HCT116 (cell line): ENCODE measurements at regions not wholly inside any gene's neighbourhood (a gene's known extent, or its start where the extent isn't known, plus 50 kb on each side); places are given as distances from the start of the nearest gene placed in this dataset.
"Not testable (repeated sequence)": the region's sequence is repeated elsewhere in the genome, so short reads cannot be mapped to it uniquely, and the experiment has no call there.

ENCODE experiments used
- ATAC-seq: fragments of 200-7000 bp; cut with Tn5 transposase; 2 replicates; pipeline ENCODE4 v1.9.1; 2020; ENCODE audit warnings: mild to moderate bottlenecking, moderate library complexity
- BruUV-seq: library from RNA; stranded (reverse); fragments of 400-500 nt; replicated peaks from 2 replicates; lab custom pipeline; 2021; lab: Mats Ljungman, UMichigan
- CTCF ChIA-PET: fragments of 300-600 bp; sonication (Branson Sonifier 250); formaldehyde crosslinking; loops from one replicate; lab custom pipeline; 2021; ENCODE audit warnings: antibody characterized with exemption; lab: Charles Lee
- POLR2A ChIA-PET: fragments of 300-600, 350-600 bp; sonication (Branson Sonifier 250); formaldehyde crosslinking; loops from one replicate; lab custom pipeline; 2021; ENCODE audit warnings: antibody characterized with exemption; lab: Charles Lee
- RAD21 ChIA-PET, 2 experiments: fragments of 300-600 bp; sonication (Branson Sonifier 250); formaldehyde crosslinking; loops; one replicate each; lab custom pipeline; 2023; ENCODE audit warnings: low total read pairs in 2 of 2; ENCODE audit not compliant: uncharacterized antibody in 2 of 2, unreplicated experiment in 2 of 2, low non-redundant PET in 1 of 2; lab: Charles Lee
- DNase-seq: peaks from one replicate; pipeline ENCODE4 v3.0.0-alpha.2; 2010; ENCODE audit warnings: low read depth, low spot score
- H2AFZ ChIP-seq: fragments of 200-600 bp; shearing (Covaris generic), sonication (generic); 2 replicates; pipeline ENCODE4 v1.6.1; 2017; ENCODE audit warnings: low read depth, mixed run types, mixed read lengths, antibody characterized with exemption, low read length; ENCODE audit not compliant: poor library complexity, severe bottlenecking
- H3K27ac ChIP-seq: 2 replicates; pipeline ENCODE4 v1.5.1; 2012; ENCODE audit warnings: low read depth, low read length
- H3K27me3 ChIP-seq: fragments of 200-600 bp; sonication (generic); 2 replicates; pipeline ENCODE4 v1.6.1; 2016; ENCODE audit warnings: mixed run types, low read length, mixed read lengths; ENCODE audit not compliant: insufficient read depth
- H3K36me3 ChIP-seq, 2 experiments: fragments of 200-500 bp in 1 of 2; fragments of 200-600 bp in 1 of 2; sonication (Bioruptor generic) in 1 of 2; sonication (generic) in 1 of 2; 2 replicates each; pipeline versions ENCODE4 v1.5.1 to v1.6.1; 2014 to 2016; ENCODE audit warnings: low read length in 2 of 2, inconsistent platforms in 1 of 2, mixed read lengths in 1 of 2, mixed run types in 1 of 2; ENCODE audit not compliant: insufficient read depth in 2 of 2, control insufficient read depth in 1 of 2
- H3K4me1 ChIP-seq, 2 experiments: fragments of 200-600 bp in 1 of 2; sonication (generic) in 1 of 2; 2 replicates each; pipeline versions ENCODE4 v1.5.1 to v1.6.1; 2012 to 2017; ENCODE audit warnings: low read length in 2 of 2, inconsistent platforms in 1 of 2, mild to moderate bottlenecking in 1 of 2, mixed read lengths in 1 of 2, mixed run types in 1 of 2, moderate library complexity in 1 of 2; ENCODE audit not compliant: insufficient read depth in 2 of 2, control insufficient read depth in 1 of 2
- H3K4me2 ChIP-seq: fragments of 200-600 bp; sonication (generic); 2 replicates; pipeline ENCODE4 v1.6.1; 2017; ENCODE audit warnings: mixed run types, low read length, mixed read lengths
- H3K4me3 ChIP-seq, 2 experiments: fragments of 200-600 bp in 1 of 2; sonication (generic) in 1 of 2; replicated peaks in 1 of 2; 2 replicates each; pipeline ENCODE4 v1.5.1; 2011 to 2016; ENCODE audit warnings: low read length in 2 of 2, control low read depth in 1 of 2, low read depth in 1 of 2, mild to moderate bottlenecking in 1 of 2, mixed read lengths in 1 of 2, mixed run types in 1 of 2
- H3K79me2 ChIP-seq: fragments of 200-600 bp; sonication (generic); 2 replicates; pipeline ENCODE4 v1.6.1; 2017; ENCODE audit warnings: mild to moderate bottlenecking, mixed run types, low read length, moderate library complexity, mixed read lengths; ENCODE audit not compliant: insufficient read depth
- H3K9ac ChIP-seq: fragments of 200-600 bp; sonication (generic); 2 replicates; pipeline ENCODE4 v1.6.1; 2016; ENCODE audit warnings: low read length, mixed read lengths
- H3K9me2 ChIP-seq: fragments of 200-600 bp; sonication (generic), shearing (Covaris generic); 2 replicates; pipeline ENCODE4 v1.6.1; 2017; ENCODE audit warnings: mixed run types, mild to moderate bottlenecking, moderate library complexity; ENCODE audit not compliant: insufficient read depth
- H3K9me3 ChIP-seq, 2 experiments: fragments of 200-500 bp in 1 of 2; fragments of 200-600 bp in 1 of 2; sonication (Bioruptor generic) in 1 of 2; sonication (generic) in 1 of 2; 2 replicates each; pipeline ENCODE4 v1.6.1; 2014 to 2017; ENCODE audit warnings: low read length in 2 of 2, mixed read lengths in 2 of 2, inconsistent platforms in 1 of 2, low read depth in 1 of 2, mild to moderate bottlenecking in 1 of 2, mixed run types in 1 of 2, moderate library complexity in 1 of 2; ENCODE audit not compliant: control insufficient read depth in 1 of 2, insufficient read depth in 1 of 2
- H4K20me1 ChIP-seq: fragments of 200-600 bp; sonication (generic), shearing (Covaris generic); 2 replicates; pipeline ENCODE4 v1.6.1; 2017; ENCODE audit warnings: mixed run types, mild to moderate bottlenecking, moderate library complexity; ENCODE audit not compliant: insufficient read depth
- CBX3 ChIP-seq: IDR thresholded peaks from 2 replicates; pipeline ENCODE4 v1.6.1; 2012; ENCODE audit warnings: low read depth
- ELF1 ChIP-seq: IDR thresholded peaks from 2 replicates; pipeline ENCODE4 v1.6.1; 2012; ENCODE audit warnings: low read depth, borderline replicate concordance
- FOSL1 ChIP-seq: IDR thresholded peaks from 2 replicates; pipeline ENCODE4 v1.6.1; 2012; ENCODE audit warnings: low read depth
- POLR2A ChIP-seq: IDR thresholded peaks from 2 replicates; pipeline ENCODE4 v1.7.0; 2011; ENCODE audit warnings: borderline replicate concordance; ENCODE audit not compliant: insufficient read depth, insufficient read length; ENCODE audit errors: extremely low read depth
- SIN3A ChIP-seq: IDR thresholded peaks from 2 replicates; pipeline ENCODE4 v1.6.1; 2012; ENCODE audit warnings: low read depth
- TCF7L2 ChIP-seq: IDR thresholded peaks from 2 replicates; pipeline ENCODE4 v1.7.0; 2011; ENCODE audit warnings: borderline replicate concordance, inconsistent platforms; ENCODE audit not compliant: insufficient read depth, insufficient read length; ENCODE audit errors: extremely low read depth
- YY1 ChIP-seq: IDR thresholded peaks from 2 replicates; pipeline ENCODE4 v1.6.1; 2011; ENCODE audit warnings: low read length, low read depth, moderate library complexity, mild to moderate bottlenecking; ENCODE audit not compliant: insufficient replicate concordance; ENCODE audit errors: extremely low read depth
- ZBTB33 ChIP-seq: IDR thresholded peaks from 2 replicates; pipeline ENCODE4 v1.6.1; 2011; ENCODE audit warnings: mild to moderate bottlenecking, low read length, moderate library complexity; ENCODE audit not compliant: insufficient replicate concordance; ENCODE audit errors: extremely low read depth
- intact Hi-C: fragments of 100-400 bp; cut with micrococcal nuclease; formaldehyde crosslinking; loops from 2 replicates; pipeline ENCODE4 v1.10.0; 2022

GRCh38 chr12:131574395-131574771 lies 136.5 kb upstream of the SFSWAP start (continued):
- TF ChIP-seq ZBTB33, result no peak
- TF ChIP-seq CBX3, result no peak
- TF ChIP-seq POLR2A, result no peak
- TF ChIP-seq YY1, result no peak
- no peak for TF ChIP-seq ELF1
- TF ChIP-seq, all 23 proteins: peak for 0

GRCh38 chr12:131575371-131575770 lies 135.5 kb upstream of the SFSWAP start:
- H3K4me1 ChIP-seq, result no peaks in the 10 kb centered on the region
- H3K27me3 ChIP-seq, result peaks cover 48% of the 10 kb centered on the region
- H4K20me1 ChIP-seq, result no peaks in the 10 kb centered on the region
- no peaks in the 10 kb centered on the region for H3K9me3 ChIP-seq
- no peaks in the 10 kb centered on the region for H3K79me2 ChIP-seq
- intact Hi-C loops, result no loop called here
- BruUV-seq, result no TSS peak
- TF ChIP-seq FOSL1 (no peak), SIN3A (no peak), TCF7L2 (no peak)
- POLR2A ChIA-PET, result no interaction called here
- no peak overlapping the region for H3K4me3 ChIP-seq
- H3K27ac ChIP-seq, result no peak overlapping the region
- H3K9ac ChIP-seq, result no peak overlapping the region
- H3K36me3 ChIP-seq, result no peaks in the 10 kb centered on the region
- H2AFZ ChIP-seq, result no peak overlapping the region
- H3K4me2 ChIP-seq, result no peak overlapping the region
- H3K9me2 ChIP-seq, result no peaks in the 10 kb centered on the region
- DNase-seq, result no peak
- no peak for ATAC-seq
- RAD21 ChIA-PET, result no interaction called here
- CTCF ChIA-PET, result no interaction called here

- RAD21 ChIA-PET, H3K9me3 ChIP-seq, H3K36me3 ChIP-seq, ATAC-seq, DNase-seq, H3K9ac ChIP-seq, intact Hi-C loops, BruUV-seq, H3K4me2 ChIP-seq, H3K4me3 ChIP-seq, H4K20me1 ChIP-seq, H3K79me2 ChIP-seq, H3K27ac ChIP-seq, CTCF ChIA-PET, H3K9me2 ChIP-seq, H3K4me1 ChIP-seq, POLR2A ChIA-PET, H2AFZ ChIP-seq: not testable (repeated sequence)
- H3K27me3 ChIP-seq, result peaks cover 46% of the 10 kb centered on the region
These were observed 134.2 kb upstream of the SFSWAP start for GRCh38 chr12:131576734-131577133.
